Upper lobe of right lung (tissue), 1 donor: ENCODE measurements at regions not wholly inside any gene's neighbourhood (a gene's known extent, or its start where the extent isn't known, plus 50 kb on each side); places are given as distances from the start of the nearest gene placed in this dataset.

ENCODE experiments used
- ATAC-seq: fragments of 200-7000 bp; cut with Tn5 transposase; one replicate; pipeline ENCODE4 v1.9.1; 2020; ENCODE audit warnings: mild to moderate bottlenecking, moderate library complexity
- DNase-seq: peaks from one replicate; pipeline ENCODE4 v3.0.0-alpha.2; 2020
- H3K27ac ChIP-seq: fragments of 200-600 bp; one replicate; pipeline ENCODE4 v1.8.0; 2022
- H3K27me3 ChIP-seq: fragments of 200-600 bp; one replicate; pipeline ENCODE4 v1.8.0; 2022; ENCODE audit warnings: mild to moderate bottlenecking
- H3K36me3 ChIP-seq: fragments of 200-600 bp; one replicate; pipeline ENCODE4 v1.8.0; 2022
- H3K4me1 ChIP-seq: fragments of 200-600 bp; one replicate; pipeline ENCODE4 v1.8.0; 2022
- H3K4me3 ChIP-seq: fragments of 200-600 bp; one replicate; pipeline ENCODE4 v1.8.0; 2022; ENCODE audit warnings: mild to moderate bottlenecking
- H3K9me3 ChIP-seq: fragments of 200-600 bp; one replicate; pipeline ENCODE4 v1.8.0; 2022
- CTCF ChIP-seq: fragments of 200-600 bp; IDR thresholded peaks from one replicate; pipeline ENCODE4 v1.8.0; 2022; ENCODE audit warnings: antibody characterized with exemption
- intact Hi-C: fragments of 100-400 bp; cut with DNase I; formaldehyde crosslinking; loops from one replicate; pipeline ENCODE4 v1.11.0; 2022
- donor health status: DM: no; HTN: yes; CAD: no; lungs with severe emphysema.

GRCh38 chr21:18144339-18144738 lies 100.3 kb upstream of the CHODL start:
- H3K4me3 ChIP-seq = no peak overlapping the region
- intact Hi-C loops = no loop called here
- no peaks in the 10 kb centered on the region for H3K36me3 ChIP-seq
- H3K4me1 ChIP-seq = no peaks in the 10 kb centered on the region
- TF ChIP-seq CTCF = no peak
- no peak for ATAC-seq
- no peak for DNase-seq
- H3K27ac ChIP-seq = no peak overlapping the region
- H3K27me3 ChIP-seq = no peaks in the 10 kb centered on the region
- no peaks in the 10 kb centered on the region for H3K9me3 ChIP-seq

- no peak for TF ChIP-seq CTCF
- Histone ChIP-seq H3K4me3 (no peak overlapping the region), H3K27ac (no peak overlapping the region), H3K27me3 (no peaks in the 10 kb centered on the region), H3K9me3 (no peaks in the 10 kb centered on the region), H3K36me3 (no peaks in the 10 kb centered on the region), H3K4me1 (no peaks in the 10 kb centered on the region)
- no peak for DNase-seq
- no peak for ATAC-seq
- intact Hi-C loops = no loop called here
Observed at GRCh38 chr21:18142655-18143054, 102.0 kb upstream of the CHODL start.

GRCh38 chr21:18138507-18138906 lies 106.1 kb upstream of the CHODL start:
- intact Hi-C loops = no loop called here
- Histone ChIP-seq H3K4me1 (no peaks in the 10 kb centered on the region), H3K9me3 (no peaks in the 10 kb centered on the region), H3K27ac (no peak overlapping the region), H3K27me3 (no peaks in the 10 kb centered on the region), H3K36me3 (no peaks in the 10 kb centered on the region), H3K4me3 (no peak overlapping the region)
- ATAC-seq (no peak), DNase-seq (no peak)
- TF ChIP-seq CTCF = no peak

- Histone ChIP-seq H3K27me3 (no peaks in the 10 kb centered on the region), H3K4me1 (no peaks in the 10 kb centered on the region), H3K4me3 (no peak overlapping the region), H3K36me3 (no peaks in the 10 kb centered on the region), H3K9me3 (no peaks in the 10 kb centered on the region), H3K27ac (no peak overlapping the region)
- ATAC-seq = no peak
- intact Hi-C loops = no loop called here
- TF ChIP-seq CTCF = no peak
- DNase-seq = no peak
Observed at GRCh38 chr21:18129526-18129925, 115.1 kb upstream of the CHODL start.

DNA sequence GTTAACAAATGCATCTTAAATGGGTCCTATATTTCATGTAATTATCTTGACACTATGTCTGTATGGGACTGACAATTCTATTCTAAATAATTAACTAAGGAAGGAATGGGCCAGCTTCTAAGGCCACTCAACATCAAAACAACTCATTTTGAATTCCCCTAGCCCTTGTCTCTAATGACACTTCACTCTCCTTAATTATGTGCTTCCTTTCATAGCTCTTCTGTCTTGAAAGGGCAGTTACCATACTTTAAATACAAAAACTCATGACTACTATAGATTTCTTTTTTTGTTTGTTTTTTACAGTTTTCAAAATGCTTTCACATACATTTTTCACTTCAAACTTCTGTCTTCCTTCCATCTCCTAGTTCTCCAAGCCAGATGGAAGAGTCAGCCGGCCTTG lies 126.1 kb upstream of the CHODL start:
- no peak overlapping the region for H3K27ac ChIP-seq
- H3K36me3 ChIP-seq = no peaks in the 10 kb centered on the region
- no peak for ATAC-seq
- H3K27me3 ChIP-seq = no peaks in the 10 kb centered on the region
- intact Hi-C loops = no loop called here
- no peak overlapping the region for H3K4me3 ChIP-seq
- no peak for TF ChIP-seq CTCF
- DNase-seq = no peak
- no peaks in the 10 kb centered on the region for H3K9me3 ChIP-seq
- no peaks in the 10 kb centered on the region for H3K4me1 ChIP-seq

GRCh38 chr21:18117176-18117575 lies 127.5 kb upstream of the CHODL start:
- Histone ChIP-seq H3K27ac (no peak overlapping the region), H3K9me3 (no peaks in the 10 kb centered on the region), H3K4me3 (no peak overlapping the region), H3K4me1 (no peaks in the 10 kb centered on the region), H3K27me3 (no peaks in the 10 kb centered on the region), H3K36me3 (no peaks in the 10 kb centered on the region)
- no peak for ATAC-seq
- no peak for DNase-seq
- intact Hi-C loops = no loop called here
- no peak for TF ChIP-seq CTCF
